Smooth muscle cell of the brain vasculature (primary cell): ENCODE measurements at regions not wholly inside any gene's neighbourhood (a gene's known extent, or its start where the extent isn't known, plus 50 kb on each side); places are given as distances from the start of the nearest gene placed in this dataset.
"Not testable (repeated sequence)": the region's sequence is repeated elsewhere in the genome, so short reads cannot be mapped to it uniquely, and the experiment has no call there.

Source experiments
- DNase-seq: peaks from one replicate; pipeline ENCODE4 v3.0.0-alpha.2; 2012; ENCODE audit warnings: low read depth, low spot score

GRCh38 chr1:185474440-185475149, 157.6 kb upstream of the IVNS1ABP start:
- no peak for DNase-seq

DNA sequence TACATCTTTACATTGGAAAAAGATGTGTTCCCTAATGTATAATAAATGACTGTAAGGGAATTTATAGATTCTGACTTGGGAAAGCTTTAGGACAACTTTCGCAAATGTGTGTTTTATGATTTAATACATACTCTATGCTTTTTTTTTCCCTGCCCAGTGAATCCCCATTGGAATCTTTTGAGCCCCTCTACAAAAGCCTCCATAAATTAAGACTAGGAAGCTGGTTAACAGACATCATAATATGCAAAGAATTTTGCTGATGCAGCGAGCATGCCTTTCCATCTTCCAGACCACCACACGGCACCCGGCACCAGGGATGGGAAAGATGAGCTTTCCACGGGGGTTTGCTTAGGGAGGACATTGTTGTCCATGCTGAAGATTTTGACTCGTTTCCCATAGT, 156.1 kb upstream of the IVNS1ABP start:
- no peak for DNase-seq

DNA sequence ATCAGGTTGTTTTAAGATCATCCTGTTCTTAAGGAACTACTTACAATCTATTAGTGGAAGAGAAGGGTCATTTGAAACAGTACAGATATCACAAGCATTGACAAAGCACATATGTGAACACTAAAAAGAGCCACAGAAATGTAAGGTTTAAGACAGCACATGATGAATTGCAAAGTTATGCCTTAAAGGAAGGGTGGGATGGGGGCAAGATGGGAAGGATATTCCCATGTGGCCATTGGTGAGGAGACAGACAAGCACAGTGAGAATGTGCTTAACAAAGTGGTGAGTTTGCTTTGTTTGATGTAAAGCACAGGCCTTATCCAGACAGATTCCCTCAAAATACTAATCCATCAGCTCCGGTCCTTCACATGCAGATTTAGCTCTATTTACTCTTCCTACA, 151.6 kb upstream of the IVNS1ABP start:
- DNase-seq = no peak

DNA sequence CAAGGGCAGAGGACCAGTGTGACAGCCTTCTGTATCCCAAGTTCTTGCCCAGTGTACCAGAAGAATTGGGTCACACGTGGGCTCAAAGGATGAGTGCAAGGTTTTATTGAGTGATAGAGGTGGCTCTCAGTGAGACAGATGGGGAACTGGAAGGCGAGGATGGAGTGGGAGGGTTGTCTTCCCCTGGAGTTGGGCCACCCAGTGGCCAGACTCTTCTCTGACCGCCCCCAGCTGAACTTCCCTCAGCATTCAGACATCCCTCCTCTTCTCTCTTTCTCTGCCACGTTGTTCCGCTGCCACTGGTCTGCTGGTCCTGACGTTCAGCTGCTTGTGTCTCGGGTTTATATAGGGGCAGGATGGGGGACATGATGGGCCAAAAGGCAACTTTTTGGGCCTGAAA, 150.1 kb upstream of the IVNS1ABP start:
- no peak for DNase-seq

DNA sequence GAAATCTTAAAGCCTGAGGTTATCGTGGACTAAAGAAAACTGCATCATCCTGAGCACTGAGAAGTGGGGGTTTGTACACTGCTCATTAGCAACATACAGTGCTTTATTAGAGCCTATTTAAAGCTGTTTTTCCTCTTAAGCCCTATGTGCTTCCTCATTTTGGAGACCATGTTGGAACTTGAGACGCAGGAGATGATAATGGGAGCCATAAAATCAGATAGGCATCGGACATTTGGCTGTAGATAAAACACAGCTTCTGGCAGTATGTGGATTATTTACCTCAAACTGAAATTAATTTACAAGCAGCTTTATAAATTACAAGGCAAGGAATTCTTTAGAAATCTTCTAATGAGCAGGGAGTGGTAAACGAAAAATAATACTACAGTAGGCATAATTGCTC, 147.7 kb upstream of the IVNS1ABP start:
- DNase-seq = no peak

DNA sequence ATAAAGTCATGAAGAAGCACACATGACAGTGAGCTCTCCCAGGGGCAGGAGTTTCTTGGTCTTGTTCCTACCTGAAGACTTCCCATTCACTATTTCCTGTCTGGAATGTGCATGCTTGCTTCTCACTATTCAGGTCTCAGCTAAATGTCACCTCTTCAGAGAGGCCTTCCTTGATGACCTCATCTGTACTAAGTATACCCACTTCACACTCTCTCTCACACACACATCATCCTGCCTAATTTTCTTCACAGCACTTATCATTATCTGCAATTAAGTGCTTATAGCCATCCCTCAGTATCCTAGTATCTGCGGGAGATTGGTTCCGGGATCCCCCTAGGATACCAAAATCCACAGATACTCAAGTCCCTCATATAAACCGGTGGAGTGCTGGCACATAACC, 146.4 kb upstream of the IVNS1ABP start:
- DNase-seq = no peak

- DNase-seq = no peak
These were observed 146.0 kb upstream of the IVNS1ABP start for GRCh38 chr1:185463011-185463410.

DNA sequence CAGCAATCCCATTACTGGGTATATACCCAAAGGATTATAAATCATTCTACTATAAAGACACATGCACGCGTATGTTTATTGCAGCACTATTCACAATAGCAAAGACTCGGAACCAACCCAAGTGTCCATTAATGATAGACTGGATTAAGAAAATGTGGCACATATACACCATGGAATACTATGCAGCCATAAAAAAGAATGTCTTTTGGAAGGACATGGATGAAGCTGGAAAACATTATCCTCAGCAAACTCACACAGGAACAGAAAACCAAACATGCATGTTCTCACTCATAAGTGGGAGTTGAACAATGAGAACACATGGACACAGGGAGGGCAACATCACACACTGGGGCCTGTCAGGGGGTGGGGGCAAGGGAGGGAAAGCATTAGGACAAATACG, 143.7 kb upstream of the IVNS1ABP start:
- not testable (repeated sequence) for DNase-seq

DNA sequence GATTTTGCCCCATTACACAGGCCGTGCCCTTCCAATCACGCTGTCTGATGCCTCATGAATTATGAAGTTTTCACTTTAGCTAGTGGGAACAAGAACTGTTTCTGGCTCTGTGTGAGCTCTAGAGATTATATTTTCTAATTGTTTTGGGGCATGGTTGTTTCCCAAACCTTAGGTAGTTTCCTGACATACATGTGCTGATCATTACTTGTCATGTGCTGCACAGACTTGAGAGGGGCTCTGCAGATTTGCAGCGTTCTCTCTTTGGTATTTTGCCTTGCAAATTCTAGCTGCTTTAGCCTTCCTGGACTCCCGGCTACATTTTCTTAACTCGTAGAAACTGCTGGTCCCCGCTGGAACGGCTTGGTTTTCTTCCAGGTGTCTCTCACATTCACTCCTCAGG, 142.1 kb upstream of the IVNS1ABP start:
- DNase-seq = no peak

GRCh38 chr1:185458670-185459069, 141.6 kb upstream of the IVNS1ABP start:
- no peak for DNase-seq

- DNase-seq = no peak
These were observed 136.6 kb upstream of the IVNS1ABP start for GRCh38 chr1:185453496-185454192.

- DNase-seq = no peak
These were observed 133.9 kb upstream of the IVNS1ABP start for GRCh38 chr1:185450917-185451316.

DNA sequence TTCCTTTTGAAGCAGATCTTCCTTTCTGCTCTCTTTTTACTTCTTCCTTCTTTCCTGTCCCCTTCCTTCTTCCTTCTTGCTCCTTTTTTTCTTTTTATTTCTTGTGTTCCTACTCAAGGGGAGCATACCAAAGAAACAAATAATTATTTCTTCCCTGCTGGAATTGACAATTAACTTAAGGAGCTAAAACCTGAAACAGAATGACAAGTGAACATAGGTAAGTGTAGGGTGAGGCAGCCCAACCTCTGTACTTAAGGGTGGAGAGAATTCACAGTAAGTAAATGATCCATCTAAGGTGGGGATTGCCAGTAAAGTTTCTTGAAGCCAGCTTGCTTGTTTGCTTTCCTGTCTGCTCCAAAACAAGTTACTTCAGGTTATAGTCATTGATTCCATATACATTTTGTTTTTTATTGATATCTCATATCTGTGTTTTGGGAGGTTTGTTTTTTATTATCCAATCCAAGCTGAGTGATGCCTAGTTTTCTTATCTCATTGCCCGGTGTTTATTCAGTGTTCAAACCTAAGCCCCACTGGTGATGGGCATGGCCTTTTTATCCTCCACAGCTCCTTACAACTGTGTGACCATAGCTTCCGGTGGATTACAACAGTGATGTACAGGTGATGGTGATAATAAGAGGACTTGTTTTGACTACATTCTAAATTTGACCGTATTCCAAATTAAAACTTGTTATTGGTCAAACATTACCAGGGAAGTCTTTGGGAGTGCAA, 133.2 kb upstream of the IVNS1ABP start:
- DNase-seq = no peak

GRCh38 chr1:185449378-185450059, 132.5 kb upstream of the IVNS1ABP start:
- no peak for DNase-seq

DNA sequence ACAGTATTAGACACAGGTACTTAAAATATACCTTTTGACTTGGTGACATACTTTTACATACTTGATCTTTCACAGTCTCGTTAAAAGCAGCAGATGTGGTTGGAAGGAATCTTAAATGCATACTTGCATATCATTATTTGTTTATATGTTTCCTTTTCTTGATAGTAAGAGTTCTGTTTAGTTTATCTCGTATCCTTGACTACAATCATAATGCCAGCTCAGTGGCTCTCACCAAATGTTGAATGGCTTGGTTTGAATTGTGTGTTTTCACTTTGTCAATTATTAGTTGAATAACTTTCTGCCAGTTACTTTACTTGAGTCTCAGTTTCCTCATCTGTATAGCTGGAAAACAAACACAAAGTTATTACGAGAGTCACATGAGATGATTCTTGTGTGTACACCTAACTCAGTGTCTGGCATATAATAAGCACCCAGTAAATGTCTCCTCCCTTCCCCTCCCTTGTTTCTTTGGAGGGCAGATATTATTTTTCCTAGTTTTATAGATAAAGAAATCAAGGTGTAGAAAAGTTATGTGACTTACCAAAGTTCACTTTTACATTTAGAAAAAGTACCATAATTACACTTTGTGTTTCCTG, 131.6 kb upstream of the IVNS1ABP start:
- no peak for DNase-seq

DNA sequence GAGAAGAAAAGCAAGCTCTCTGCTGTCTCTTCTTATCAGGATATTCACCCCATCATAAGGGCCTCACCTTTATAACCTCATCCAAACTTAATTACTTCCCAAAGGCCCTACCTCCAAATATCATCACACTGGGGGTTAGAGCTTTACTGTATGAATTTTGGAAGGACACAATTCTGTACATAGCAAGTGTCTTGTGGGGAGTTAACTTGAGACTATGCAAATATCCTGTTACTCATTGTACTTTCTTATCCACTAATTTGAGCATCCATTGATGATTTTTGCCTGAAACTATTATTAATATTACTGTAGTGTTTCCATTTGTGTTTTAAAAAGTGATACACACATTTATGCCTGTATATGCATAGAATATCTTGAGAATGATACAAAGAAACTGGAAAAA, 129.1 kb upstream of the IVNS1ABP start:
- DNase-seq = no peak

GRCh38 chr1:185445594-185445993, 128.6 kb upstream of the IVNS1ABP start:
- DNase-seq = no peak

- no peak for DNase-seq
These were observed 127.6 kb upstream of the IVNS1ABP start for GRCh38 chr1:185444676-185445075.

DNA sequence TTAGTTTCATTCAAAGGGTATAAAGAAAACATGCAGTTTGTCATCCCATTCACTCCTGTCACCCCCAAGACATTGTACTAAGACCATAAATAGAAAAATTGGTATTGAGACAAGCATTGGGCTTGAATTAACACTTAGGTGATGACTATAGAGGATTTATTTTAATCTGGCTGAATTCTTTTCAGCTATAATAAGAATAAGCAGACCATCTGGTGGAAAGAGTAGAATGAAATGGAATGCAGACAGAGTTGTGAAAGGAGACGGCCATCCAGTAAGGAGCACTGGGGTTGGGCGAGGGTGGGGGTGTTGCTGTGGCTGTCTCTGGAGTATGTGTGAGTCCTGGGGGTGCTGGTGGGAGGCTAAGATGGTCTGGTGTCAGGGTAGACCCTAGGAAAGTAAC, 125.0 kb upstream of the IVNS1ABP start:
- no peak for DNase-seq

- no peak for DNase-seq
These were observed 124.6 kb upstream of the IVNS1ABP start for GRCh38 chr1:185441605-185442004.

DNA sequence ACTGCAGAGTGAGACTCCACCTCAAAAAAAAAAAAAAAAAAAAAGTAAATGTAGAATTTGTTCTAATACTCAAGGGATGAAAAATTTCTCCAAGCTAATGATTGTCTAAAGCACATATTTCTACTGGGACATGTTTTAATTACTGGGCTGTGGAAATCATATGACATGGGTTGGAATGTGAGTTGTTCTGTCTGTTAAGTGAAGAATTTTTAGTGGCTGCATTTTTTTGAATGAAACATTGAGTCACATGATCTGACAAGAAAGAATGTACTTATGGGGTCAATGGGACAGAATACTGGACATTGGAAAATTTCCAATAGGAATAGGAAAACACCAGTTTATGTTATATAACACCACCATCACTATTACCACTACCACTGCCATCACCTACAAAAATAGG, 123.8 kb upstream of the IVNS1ABP start:
- no peak for DNase-seq
